Spleen (tissue), 7 donors: ENCODE measurements at regions not wholly inside any gene's neighbourhood (a gene's known extent, or its start where the extent isn't known, plus 50 kb on each side); places are given as distances from the start of the nearest gene placed in this dataset.

ENCODE experiments used
- POLR2A ChIP-seq, 3 donors: fragments of 450-650 bp; IDR thresholded peaks; one replicate each; pipeline ENCODE4 v1.5.1; 2017; ENCODE audit warnings: antibody characterized with exemption in 3 of 3, mild to moderate bottlenecking in 1 of 3
- POLR2AphosphoS5 ChIP-seq, 3 donors: sonication (generic); formaldehyde crosslinking; IDR thresholded peaks; one replicate each; pipeline ENCODE4 v1.5.1; 2017; ENCODE audit warnings: antibody characterized with exemption in 3 of 3
- TF ChIP-seq, protein P1 (sequence below), 11 experiments: fragments of 200-600 bp in 7 of 11; fragments of 450-650 bp in 4 of 11; sonication (generic) in 4 of 11; IDR thresholded peaks in 8 of 11; conservative IDR thresholded peaks in 3 of 11; 1 replicate in 7 of 11; 2 replicates in 4 of 11; pipeline versions ENCODE4 v1.4.0 to v1.8.0; 2016 to 2021; ENCODE audit warnings: antibody characterized with exemption in 11 of 11, inconsistent platforms in 4 of 11, mild to moderate bottlenecking in 1 of 11
- donor health status: DM: no; HTN: no; CAD: no; lungs with moderate emphysema.
- donor health status: DM: no; HTN: no; CAD: no.
- donor health status: DM: no; HTN: no; CAD: no.

- TF ChIP-seq, protein P1, sequence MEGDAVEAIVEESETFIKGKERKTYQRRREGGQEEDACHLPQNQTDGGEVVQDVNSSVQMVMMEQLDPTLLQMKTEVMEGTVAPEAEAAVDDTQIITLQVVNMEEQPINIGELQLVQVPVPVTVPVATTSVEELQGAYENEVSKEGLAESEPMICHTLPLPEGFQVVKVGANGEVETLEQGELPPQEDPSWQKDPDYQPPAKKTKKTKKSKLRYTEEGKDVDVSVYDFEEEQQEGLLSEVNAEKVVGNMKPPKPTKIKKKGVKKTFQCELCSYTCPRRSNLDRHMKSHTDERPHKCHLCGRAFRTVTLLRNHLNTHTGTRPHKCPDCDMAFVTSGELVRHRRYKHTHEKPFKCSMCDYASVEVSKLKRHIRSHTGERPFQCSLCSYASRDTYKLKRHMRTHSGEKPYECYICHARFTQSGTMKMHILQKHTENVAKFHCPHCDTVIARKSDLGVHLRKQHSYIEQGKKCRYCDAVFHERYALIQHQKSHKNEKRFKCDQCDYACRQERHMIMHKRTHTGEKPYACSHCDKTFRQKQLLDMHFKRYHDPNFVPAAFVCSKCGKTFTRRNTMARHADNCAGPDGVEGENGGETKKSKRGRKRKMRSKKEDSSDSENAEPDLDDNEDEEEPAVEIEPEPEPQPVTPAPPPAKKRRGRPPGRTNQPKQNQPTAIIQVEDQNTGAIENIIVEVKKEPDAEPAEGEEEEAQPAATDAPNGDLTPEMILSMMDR (IDR thresholded peaks at IDR 0.05 in 8 of 11, conservative IDR thresholded peaks at IDR 0.05 in 3 of 11): no peak
- TF ChIP-seq POLR2A (IDR thresholded peaks at IDR 0.05) (no peak), POLR2AphosphoS5 (IDR thresholded peaks at IDR 0.05) (no peak)
Observed at GRCh38 chr1:194843077-194843476, 1656.7 kb upstream of the B3GALT2 start.
